Esophagus squamous epithelium (tissue), 5 donors: ENCODE measurements at regions not wholly inside any gene's neighbourhood (a gene's known extent, or its start where the extent isn't known, plus 50 kb on each side); places are given as distances from the start of the nearest gene placed in this dataset.
A peak's percentile ranks its signal among the peaks of the same experiment; 100 is the strongest.

Experiments used
- DNase-seq: peaks from one replicate; lab custom pipeline; 2025; lab: John Stamatoyannopoulos, UW
- H3K27ac ChIP-seq, 4 donors: fragments of 200-600 bp; sonication (generic); one replicate each; pipeline ENCODE4 v1.5.1; 2016 to 2019; ENCODE audit warnings: mild to moderate bottlenecking in 1 of 4
- H3K27me3 ChIP-seq, 4 donors: fragments of 200-600 bp; sonication (generic); 1 replicate in 3 of 4; 2 replicates in 1 of 4; pipeline versions ENCODE4 v1.5.1 to v1.6.0; 2017 to 2021; ENCODE audit warnings: antibody characterized with exemption in 1 of 4
- H3K36me3 ChIP-seq, 3 donors: fragments of 200-600 bp; sonication (generic); one replicate each; pipeline ENCODE4 v1.5.1; 2016 to 2019
- H3K4me1 ChIP-seq, 3 donors: fragments of 200-600 bp; sonication (generic); one replicate each; pipeline ENCODE4 v1.5.1; 2017 to 2019
- H3K4me3 ChIP-seq, 4 donors: fragments of 200-600 bp; sonication (generic); 1 replicate in 3 of 4; 2 replicates in 1 of 4; pipeline ENCODE4 v1.5.1; 2016 to 2019; ENCODE audit warnings: mild to moderate bottlenecking in 2 of 4, moderate library complexity in 1 of 4
- H3K9me3 ChIP-seq, 3 donors: fragments of 200-600 bp; sonication (generic); one replicate each; pipeline ENCODE4 v1.5.1; 2016 to 2019
- CTCF ChIP-seq, 6 experiments: fragments of 450-650 bp in 4 of 6; fragments of 200-600 bp in 2 of 6; sonication (generic) in 2 of 6; IDR thresholded peaks; one replicate each; pipeline ENCODE4 v1.5.1; 2016 to 2019; ENCODE audit warnings: antibody characterized with exemption in 6 of 6, mild to moderate bottlenecking in 4 of 6, moderate library complexity in 4 of 6
- POLR2A ChIP-seq, 4 donors: fragments of 450-650 bp; IDR thresholded peaks; one replicate each; pipeline ENCODE4 v1.6.1; 2017; ENCODE audit warnings: antibody characterized with exemption in 4 of 4, mild to moderate bottlenecking in 4 of 4, moderate library complexity in 3 of 4
- WGBS, 2 donors: methylation state at CpG; one replicate each; pipeline ENCODE4 v1.1.5; 2018; 5-methylcytosine and 5-hydroxymethylcytosine counted together
- intact Hi-C: fragments of 100-400 bp; cut with DNase I; formaldehyde crosslinking; loops from one replicate; pipeline ENCODE4 v1.15.0; 2022
- donor health status: DM: yes; HTN: yes; CAD: no.

- Histone ChIP-seq H3K36me3 (no peaks in the 10 kb centered on the region), H3K4me3 (no peak overlapping the region), H3K27me3 (no peaks in the 10 kb centered on the region), H3K4me1 (peaks cover 0 to 19% (median 0%) of the 10 kb centered on the region in 3 donors), H3K9me3 (no peaks in the 10 kb centered on the region), H3K27ac (no peak overlapping the region)
- DNase-seq: no peak
- TF ChIP-seq POLR2A (IDR thresholded peaks at IDR 0.05) (no peak), CTCF (IDR thresholded peaks at IDR 0.05) (no peak)
- intact Hi-C loops: no loop called here
- 85% methylated on average over 11 to 13 of the region's 13 CpGs for WGBS, 2 donors
Observed at GRCh38 chr13:105996391-105997025, 539.0 kb downstream of the EFNB2 start.

- Histone ChIP-seq H3K27ac (no peak overlapping the region), H3K4me3 (no peak overlapping the region), H3K4me1 (peaks cover 0 to 31% (median 3%) of the 10 kb centered on the region in 3 donors), H3K36me3 (no peaks in the 10 kb centered on the region), H3K9me3 (no peaks in the 10 kb centered on the region), H3K27me3 (no peaks in the 10 kb centered on the region)
- no peak for DNase-seq
- WGBS, 2 donors: 92 to 98% methylated on average over 5 of the region's 5 CpGs
- TF ChIP-seq POLR2A (IDR thresholded peaks at IDR 0.05) (no peak), CTCF (IDR thresholded peaks at IDR 0.05) (no peak)
- intact Hi-C loops: no loop called here
Observed at GRCh38 chr13:105994340-105994739, 541.1 kb downstream of the EFNB2 start.

GRCh38 chr13:105991622-105992277, 543.7 kb downstream of the EFNB2 start:
- H3K4me3 ChIP-seq: no peak overlapping the region
- no peaks in the 10 kb centered on the region for H3K36me3 ChIP-seq
- intact Hi-C loops: no loop called here
- H3K9me3 ChIP-seq: no peaks in the 10 kb centered on the region
- 36 to 59% methylated on average over 4 of the region's 4 CpGs for WGBS, 2 donors
- TF ChIP-seq CTCF (IDR thresholded peaks at IDR 0.05): no peak
- TF ChIP-seq POLR2A (IDR thresholded peaks at IDR 0.05): no peak
- no peaks in the 10 kb centered on the region for H3K27me3 ChIP-seq
- peaks cover 0 to 31% (median 3%) of the 10 kb centered on the region in 3 donors for H3K4me1 ChIP-seq
- DNase-seq: no peak
- H3K27ac ChIP-seq: peak overlapping the region; percentile 62 to 79 (median 66)

- Histone ChIP-seq H3K27ac (peak overlapping the region; percentile 1 to 44 (median 9)), H3K4me3 (no peak overlapping the region), H3K4me1 (peaks cover 0 to 31% (median 3%) of the 10 kb centered on the region in 3 donors), H3K9me3 (no peaks in the 10 kb centered on the region), H3K27me3 (no peaks in the 10 kb centered on the region), H3K36me3 (no peaks in the 10 kb centered on the region)
- 45 to 57% methylated on average over 1 of the region's 1 CpG for WGBS, 2 donors
- DNase-seq: no peak
- intact Hi-C loops: no loop called here
- TF ChIP-seq POLR2A (IDR thresholded peaks at IDR 0.05) (no peak), CTCF (IDR thresholded peaks at IDR 0.05) (no peak)
Observed at GRCh38 chr13:105991131-105991530, 544.3 kb downstream of the EFNB2 start.

GRCh38 chr13:105990256-105990958, 545.1 kb downstream of the EFNB2 start:
- no peak for DNase-seq
- no peaks in the 10 kb centered on the region for H3K27me3 ChIP-seq
- H3K27ac ChIP-seq: peak overlapping the region in 1 of 4 donors; percentile 1
- TF ChIP-seq CTCF (IDR thresholded peaks at IDR 0.05): no peak
- no peak for TF ChIP-seq POLR2A (IDR thresholded peaks at IDR 0.05)
- H3K9me3 ChIP-seq: no peaks in the 10 kb centered on the region
- H3K36me3 ChIP-seq: no peaks in the 10 kb centered on the region
- H3K4me3 ChIP-seq: no peak overlapping the region
- intact Hi-C loops: no loop called here
- H3K4me1 ChIP-seq: peaks cover 0 to 31% (median 3%) of the 10 kb centered on the region in 3 donors
- WGBS, 2 donors: 60 to 62% methylated on average over 4 of the region's 4 CpGs
